ENCODE measurements at regions not wholly inside any gene's neighbourhood (a gene's known extent, or its start where the extent isn't known, plus 50 kb on each side); places are given as distances from the start of the nearest gene placed in this dataset.

- intact Hi-C loops (cut with DNase I): no loop called here
- peaks cover 0 to 9% (median 0%) of the 10 kb centered on the region in 11 donors for H3K9me3 ChIP-seq
- H3K27ac ChIP-seq: no peak overlapping the region
- no peak overlapping the region for H3K4me3 ChIP-seq
- no peak for TF ChIP-seq CTCF (IDR thresholded peaks at IDR 0.05)
- ATAC-seq (no peak), DNase-seq (no peak)
- no peaks in the 10 kb centered on the region for H3K27me3 ChIP-seq
- no peaks in the 10 kb centered on the region for H3K36me3 ChIP-seq
- no peaks in the 10 kb centered on the region for H3K4me1 ChIP-seq
Observed at GRCh38 chr13:85729296-85729695, 69.9 kb downstream of the SLITRK6 start.

- Histone ChIP-seq H3K36me3 (no peaks in the 10 kb centered on the region), H3K27me3 (no peaks in the 10 kb centered on the region), H3K4me3 (no peak overlapping the region), H3K9me3 (peaks cover 0 to 9% (median 0%) of the 10 kb centered on the region in 11 donors), H3K27ac (no peak overlapping the region), H3K4me1 (no peaks in the 10 kb centered on the region)
- ATAC-seq (no peak), DNase-seq (no peak)
- no peak for TF ChIP-seq CTCF (IDR thresholded peaks at IDR 0.05)
- intact Hi-C loops (cut with DNase I): no loop called here
Observed at GRCh38 chr13:85728811-85729210, 70.4 kb downstream of the SLITRK6 start.

GRCh38 chr13:85725433-85725832 lies 73.8 kb downstream of the SLITRK6 start:
- no peak overlapping the region for H3K4me3 ChIP-seq
- peaks cover 0 to 9% (median 0%) of the 10 kb centered on the region in 11 donors for H3K9me3 ChIP-seq
- no peak overlapping the region for H3K27ac ChIP-seq
- no peaks in the 10 kb centered on the region for H3K4me1 ChIP-seq
- H3K27me3 ChIP-seq: no peaks in the 10 kb centered on the region
- 89 to 93% methylated on average over 2 of the region's 2 CpGs for WGBS, 2 donors
- H3K36me3 ChIP-seq: no peaks in the 10 kb centered on the region
- no peak for ATAC-seq
- DNase-seq: no peak
- intact Hi-C loops (cut with DNase I): no loop called here
- TF ChIP-seq CTCF (IDR thresholded peaks at IDR 0.05): no peak

- WGBS, 2 donors: 84 to 85% methylated on average over 12 of the region's 12 CpGs
- H3K36me3 ChIP-seq: no peaks in the 10 kb centered on the region
- no peaks in the 10 kb centered on the region for H3K4me1 ChIP-seq
- no peak for DNase-seq
- ATAC-seq: no peak
- H3K4me3 ChIP-seq: no peak overlapping the region
- intact Hi-C loops (cut with DNase I): no loop called here
- no peak for TF ChIP-seq CTCF (IDR thresholded peaks at IDR 0.05)
- no peaks in the 10 kb centered on the region for H3K27me3 ChIP-seq
- peaks cover 0 to 9% (median 0%) of the 10 kb centered on the region in 11 donors for H3K9me3 ChIP-seq
- H3K27ac ChIP-seq: no peak overlapping the region
Observed at GRCh38 chr13:85724546-85725432, 74.4 kb downstream of the SLITRK6 start.
